NB4 (cell line): ENCODE measurements at regions not wholly inside any gene's neighbourhood (a gene's known extent, or its start where the extent isn't known, plus 50 kb on each side); places are given as distances from the start of the nearest gene placed in this dataset.

Source experiments
- CTCF ChIP-seq: IDR thresholded peaks from one replicate; pipeline ENCODE4 v1.5.1; 2012; ENCODE audit warnings: low read depth, low read length
- MAX ChIP-seq: IDR thresholded peaks from 2 replicates; pipeline ENCODE4 v1.6.1; 2011; ENCODE audit warnings: low read depth, low read length
- MYC ChIP-seq: IDR thresholded peaks from 2 replicates; pipeline ENCODE4 v1.6.1; 2011; ENCODE audit warnings: low read depth, low read length
- POLR2A ChIP-seq: IDR thresholded peaks from 2 replicates; pipeline ENCODE4 v1.6.1; 2011; ENCODE audit warnings: mild to moderate bottlenecking; ENCODE audit not compliant: insufficient read length; ENCODE audit errors: extremely low read depth

- no peak for TF ChIP-seq CTCF
- no peak for TF ChIP-seq MYC
- TF ChIP-seq POLR2A, result no peak
- no peak for TF ChIP-seq MAX
Observed at GRCh38 chr1:87878873-87879272, 550.2 kb downstream of the LMO4 start.
